A549 (cell line): ENCODE measurements at regions not wholly inside any gene's neighbourhood (a gene's known extent, or its start where the extent isn't known, plus 50 kb on each side); places are given as distances from the start of the nearest gene placed in this dataset.
"Not testable (repeated sequence)": the region's sequence is repeated elsewhere in the genome, so short reads cannot be mapped to it uniquely, and the experiment has no call there.

Experiments
- BHLHE40 ChIP-seq: IDR thresholded peaks from 2 replicates; pipeline ENCODE4 v1.6.1; 2012; ENCODE audit warnings: low read depth, low read length, inconsistent platforms
- CTCF ChIP-seq: fragments of >200 bp; sonication (Bioruptor Twin); formaldehyde crosslinking; IDR thresholded peaks from 3 replicates; pipeline ENCODE4 v1.5.1; 2016
- EP300 ChIP-seq, 2 experiments: fragments of >200 bp; sonication (Bioruptor Twin); formaldehyde crosslinking; IDR thresholded peaks; 2 replicates in 1 of 2; 3 replicates in 1 of 2; pipeline ENCODE4 v1.6.1; 2016 to 2017
- FOSL2 ChIP-seq, 2 experiments: fragments of 450-650 bp in 1 of 2; fragments of >200 bp in 1 of 2; sonication (Bioruptor Twin) in 1 of 2; formaldehyde crosslinking; IDR thresholded peaks; 2 replicates each; pipeline versions ENCODE4 v1.5.0 to v1.6.1; 2016 to 2020; ENCODE audit warnings: mild to moderate bottlenecking in 1 of 2, moderate library complexity in 1 of 2
- JUN ChIP-seq, 2 experiments: fragments of >200 bp; sonication (Bioruptor Twin); formaldehyde crosslinking; IDR thresholded peaks; 2 replicates in 1 of 2; 3 replicates in 1 of 2; pipeline ENCODE4 v1.6.1; 2016 to 2017
- KDM5A ChIP-seq: fragments of 200-600 bp; sonication (generic); IDR thresholded peaks from 2 replicates; pipeline ENCODE4 v1.6.1; 2016; ENCODE audit warnings: antibody characterized with exemption, mild to moderate bottlenecking
- POLR2A ChIP-seq: IDR thresholded peaks from 2 replicates; pipeline ENCODE4 v1.6.1; 2012; ENCODE audit warnings: mild to moderate bottlenecking, low read length
- REST ChIP-seq: fragments of 200-600 bp; sonication (generic); IDR thresholded peaks from 2 replicates; pipeline ENCODE4 v1.6.1; 2016; ENCODE audit warnings: antibody characterized with exemption, mild to moderate bottlenecking, moderate library complexity

- not testable (repeated sequence) for TF ChIP-seq POLR2A; CTCF; BHLHE40; EP300 (IDR thresholded peaks at IDR 0.05); FOSL2 (IDR thresholded peaks at IDR 0.05); FOSL2 (CRISPR knock-in tag; IDR thresholded peaks at IDR 0.05); REST; JUN (IDR thresholded peaks at IDR 0.05); KDM5A
Measured at GRCh38 chr17:77629284-77629683, 329.2 kb upstream of the TNRC6C start.
